Liver (tissue), 3 donors: ENCODE measurements at regions not wholly inside any gene's neighbourhood (a gene's known extent, or its start where the extent isn't known, plus 50 kb on each side); places are given as distances from the start of the nearest gene placed in this dataset.

Experiments used
- CTCF ChIP-seq: fragments of 150-350 bp; IDR thresholded peaks from 2 replicates; pipeline ENCODE4 v1.5.1; 2017; ENCODE audit warnings: improper control_type of control experiment, low read depth, low read length; ENCODE audit not compliant: missing input control
- JUND ChIP-seq, 2 donors: IDR thresholded peaks; 2 replicates each; pipeline ENCODE4 v1.6.1; 2016; ENCODE audit warnings: antibody characterized with exemption in 2 of 2
- MAX ChIP-seq: IDR thresholded peaks from 2 replicates; pipeline ENCODE4 v1.6.1; 2016; ENCODE audit warnings: antibody characterized with exemption
- RAD21 ChIP-seq, 2 donors: IDR thresholded peaks; 2 replicates each; pipeline ENCODE4 v1.6.1; 2016; ENCODE audit warnings: antibody characterized with exemption in 2 of 2, mild to moderate bottlenecking in 2 of 2
- REST ChIP-seq: IDR thresholded peaks from 2 replicates; pipeline ENCODE4 v1.6.1; 2016; ENCODE audit warnings: antibody characterized with exemption, mild to moderate bottlenecking
- RXRA ChIP-seq, 2 donors: IDR thresholded peaks; 2 replicates each; pipeline ENCODE4 v1.6.1; 2017 to 2018; ENCODE audit warnings: antibody characterized with exemption in 2 of 2, mild to moderate bottlenecking in 1 of 2
- SP1 ChIP-seq: IDR thresholded peaks from 2 replicates; pipeline ENCODE4 v1.6.1; 2018; ENCODE audit warnings: antibody characterized with exemption, mild to moderate bottlenecking
- TAF1 ChIP-seq: conservative IDR thresholded peaks from 2 replicates; pipeline ENCODE4 v1.6.1; 2016; ENCODE audit warnings: antibody characterized with exemption, mild to moderate bottlenecking
- donor health status: healthy.
- donor health status: healthy.

- TF ChIP-seq CTCF (no peak), MAX (no peak), JUND (IDR thresholded peaks at IDR 0.05) (no peak), RAD21 (IDR thresholded peaks at IDR 0.05) (no peak), TAF1 (no peak), REST (no peak), SP1 (no peak), RXRA (IDR thresholded peaks at IDR 0.05) (no peak)
These were observed 279.5 kb upstream of the SPRED2 start for GRCh38 chr2:65711863-65712262.
